ENCODE measurements at regions not wholly inside any gene's neighbourhood (a gene's known extent, or its start where the extent isn't known, plus 50 kb on each side); places are given as distances from the start of the nearest gene placed in this dataset.
A peak's percentile ranks its signal among the peaks of the same experiment; 100 is the strongest.

GRCh38 chr12:87836190-87836589 lies 193.0 kb downstream of the C12orf50 start:
- DNase-seq: no peak

- no peak for DNase-seq
These were observed 200.7 kb downstream of the C12orf50 start for GRCh38 chr12:87828382-87828973.

GRCh38 chr12:87827638-87828264 lies 201.4 kb downstream of the C12orf50 start:
- DNase-seq: no peak

GRCh38 chr12:87822923-87823322 lies 206.3 kb downstream of the C12orf50 start:
- DNase-seq: no peak

- DNase-seq: no peak
These were observed 208.5 kb downstream of the C12orf50 start for GRCh38 chr12:87820524-87821202.

GRCh38 chr12:87818441-87818840 lies 210.8 kb downstream of the C12orf50 start:
- DNase-seq: no peak

GRCh38 chr12:87815771-87816585 lies 213.2 kb downstream of the C12orf50 start:
- DNase-seq: peak; percentile 10

- no peak for DNase-seq
These were observed 214.6 kb downstream of the C12orf50 start for GRCh38 chr12:87814625-87815024.

- no peak for DNase-seq
These were observed 215.5 kb downstream of the C12orf50 start for GRCh38 chr12:87813476-87814234.

GRCh38 chr12:87812681-87813080 lies 216.5 kb downstream of the C12orf50 start:
- DNase-seq: no peak

- DNase-seq: no peak
These were observed 217.2 kb downstream of the C12orf50 start for GRCh38 chr12:87812030-87812429.

- DNase-seq: no peak
These were observed 219.3 kb downstream of the C12orf50 start for GRCh38 chr12:87809916-87810315.

GRCh38 chr12:87807086-87807485 lies 222.1 kb downstream of the C12orf50 start:
- no peak for DNase-seq

GRCh38 chr12:87806310-87806709 lies 222.9 kb downstream of the C12orf50 start:
- DNase-seq: no peak

GRCh38 chr12:87804386-87804785 lies 224.8 kb downstream of the C12orf50 start:
- DNase-seq: peak; percentile 71

GRCh38 chr12:87802721-87803011 lies 226.5 kb downstream of the C12orf50 start:
- no peak for DNase-seq

- no peak for DNase-seq
These were observed 227.1 kb downstream of the C12orf50 start for GRCh38 chr12:87801860-87802720.

- DNase-seq: no peak
These were observed 232.2 kb downstream of the C12orf50 start for GRCh38 chr12:87796961-87797516.

GRCh38 chr12:87795555-87795954 lies 233.6 kb downstream of the C12orf50 start:
- DNase-seq: no peak

- no peak for DNase-seq
These were observed 234.3 kb downstream of the C12orf50 start for GRCh38 chr12:87794854-87795253.

- no peak for DNase-seq
These were observed 236.1 kb downstream of the C12orf50 start for GRCh38 chr12:87793131-87793530.

GRCh38 chr12:87784350-87784749 lies 244.9 kb downstream of the C12orf50 start:
- no peak for DNase-seq

All from NCI-H2171 (cell line).